Astrocyte of the spinal cord (primary cell): ENCODE measurements at regions not wholly inside any gene's neighbourhood (a gene's known extent, or its start where the extent isn't known, plus 50 kb on each side); places are given as distances from the start of the nearest gene placed in this dataset.

Experiments used
- DNase-seq: peaks from one replicate; pipeline ENCODE4 v3.0.0; 2011; ENCODE audit warnings: low read depth, low spot score
- H3K4me3 ChIP-seq: 2 replicates; pipeline ENCODE4 v1.5.1; 2011; ENCODE audit warnings: low read depth, mild to moderate bottlenecking, low read length, moderate library complexity
- CTCF ChIP-seq: IDR thresholded peaks from 2 replicates; pipeline ENCODE4 v1.5.1; 2012; ENCODE audit warnings: low read depth, mild to moderate bottlenecking, low read length, inconsistent platforms
- in situ Hi-C: cut with HindIII; loops from 2 replicates; pipeline ENCODE4 v1.10.0; 2017; ENCODE audit warnings: low sequenced_read_pairs

GRCh38 chr9:129381481-129381957, 203.5 kb upstream of the IER5L start:
- H3K4me3 ChIP-seq, result no peak overlapping the region
- DNase-seq, result no peak
- in situ Hi-C loops, result no loop called here
- no peak for TF ChIP-seq CTCF

GRCh38 chr9:129380961-129381401, 202.9 kb upstream of the IER5L start:
- no peak for TF ChIP-seq CTCF
- H3K4me3 ChIP-seq, result no peak overlapping the region
- in situ Hi-C loops, result no loop called here
- DNase-seq, result no peak

GRCh38 chr9:129379886-129380285, 201.8 kb upstream of the IER5L start:
- in situ Hi-C loops, result no loop called here
- H3K4me3 ChIP-seq, result no peak overlapping the region
- DNase-seq, result no peak
- no peak for TF ChIP-seq CTCF

- no peak for DNase-seq
- in situ Hi-C loops, result no loop called here
- H3K4me3 ChIP-seq, result no peak overlapping the region
- no peak for TF ChIP-seq CTCF
Measured at GRCh38 chr9:129379181-129379836, 201.2 kb upstream of the IER5L start.

- in situ Hi-C loops, result no loop called here
- no peak overlapping the region for H3K4me3 ChIP-seq
- no peak for DNase-seq
- TF ChIP-seq CTCF, result no peak
Measured at GRCh38 chr9:129377931-129378661, 200.0 kb upstream of the IER5L start.

- no peak for TF ChIP-seq CTCF
- in situ Hi-C loops, result no loop called here
- no peak overlapping the region for H3K4me3 ChIP-seq
- DNase-seq, result no peak
Measured at GRCh38 chr9:129377181-129377580, 199.1 kb upstream of the IER5L start.
